Sigmoid colon (tissue), 6 donors: ENCODE measurements at regions not wholly inside any gene's neighbourhood (a gene's known extent, or its start where the extent isn't known, plus 50 kb on each side); places are given as distances from the start of the nearest gene placed in this dataset.

Experiments
- DNase-seq: peaks from one replicate; pipeline ENCODE4 v3.0.0-alpha.2; 2019
- H3K27ac ChIP-seq, 4 donors: fragments of 200-600 bp; sonication (generic); one replicate each; pipeline ENCODE4 v1.5.1; 2016 to 2019; ENCODE audit warnings: mild to moderate bottlenecking in 1 of 4
- H3K27me3 ChIP-seq, 3 donors: fragments of 200-600 bp; sonication (generic); one replicate each; pipeline ENCODE4 v1.5.1; 2019; ENCODE audit warnings: mild to moderate bottlenecking in 1 of 3
- H3K36me3 ChIP-seq, 4 donors: fragments of 200-600 bp; sonication (generic); one replicate each; pipeline ENCODE4 v1.5.1; 2016 to 2019
- H3K4me1 ChIP-seq, 4 donors: fragments of 200-600 bp; sonication (generic); one replicate each; pipeline ENCODE4 v1.5.1; 2017 to 2019
- H3K4me3 ChIP-seq, 4 donors: fragments of 200-600 bp; sonication (generic); one replicate each; pipeline ENCODE4 v1.5.1; 2017 to 2019; ENCODE audit warnings: mild to moderate bottlenecking in 2 of 4, moderate library complexity in 1 of 4
- H3K9me3 ChIP-seq, 4 donors: fragments of 200-600 bp in 3 of 4; sonication (generic) in 3 of 4; one replicate each; pipeline versions ENCODE4 v1.5.1 to v1.6.1; 2013 to 2019
- CTCF ChIP-seq, 4 experiments: fragments of 450-650 bp in 3 of 4; fragments of 200-600 bp in 1 of 4; IDR thresholded peaks; one replicate each; pipeline ENCODE4 v1.5.1; 2016 to 2019; ENCODE audit warnings: antibody characterized with exemption in 4 of 4, mild to moderate bottlenecking in 3 of 4, moderate library complexity in 2 of 4
- EP300 ChIP-seq, 4 donors: sonication (generic); formaldehyde crosslinking; IDR thresholded peaks; one replicate each; pipeline ENCODE4 v1.6.1; 2017; ENCODE audit warnings: antibody characterized with exemption in 4 of 4
- POLR2A ChIP-seq, 2 donors: fragments of 450-650 bp; IDR thresholded peaks; one replicate each; pipeline ENCODE4 v1.6.1; 2016; ENCODE audit warnings: antibody characterized with exemption in 2 of 2, mild to moderate bottlenecking in 2 of 2, moderate library complexity in 2 of 2
- POLR2AphosphoS5 ChIP-seq, 4 donors: sonication (generic); formaldehyde crosslinking; IDR thresholded peaks; one replicate each; pipeline ENCODE4 v1.6.1; 2017; ENCODE audit warnings: antibody characterized with exemption in 4 of 4
- WGBS, 2 donors: extraction: QIAGEN DNeasy Blood & Tissue Kit; methylation state at CpG; one replicate each; pipeline ENCODE4 v1.1.7; 2013; 5-methylcytosine and 5-hydroxymethylcytosine counted together
- intact Hi-C: fragments of 100-400 bp; cut with DNase I; formaldehyde crosslinking; loops from one replicate; pipeline ENCODE4 v1.15.1; 2023
- donor health status: healthy with polysubstance abuse.
- donor health status: healthy.

- intact Hi-C loops = no loop called here
- no peaks in the 10 kb centered on the region for H3K9me3 ChIP-seq
- peaks cover 0 to 16% (median 11%) of the 10 kb centered on the region in 4 donors for H3K4me1 ChIP-seq
- TF ChIP-seq EP300 (IDR thresholded peaks at IDR 0.05) = no peak
- no peak for TF ChIP-seq CTCF (IDR thresholded peaks at IDR 0.05)
- no peak for TF ChIP-seq POLR2AphosphoS5 (IDR thresholded peaks at IDR 0.05)
- no peak for TF ChIP-seq POLR2A (IDR thresholded peaks at IDR 0.05)
- H3K4me3 ChIP-seq = no peak overlapping the region
- 67 to 84% methylated on average over 2 of the region's 2 CpGs for WGBS, 2 donors
- no peak overlapping the region for H3K27ac ChIP-seq
- H3K27me3 ChIP-seq = no peaks in the 10 kb centered on the region
- no peaks in the 10 kb centered on the region for H3K36me3 ChIP-seq
- DNase-seq = no peak
Observed at GRCh38 chr3:156610154-156610553, 55.2 kb upstream of the SSR3 start.

GRCh38 chr3:156609546-156609945 lies 54.6 kb upstream of the SSR3 start:
- TF ChIP-seq POLR2AphosphoS5 (IDR thresholded peaks at IDR 0.05) (no peak), CTCF (IDR thresholded peaks at IDR 0.05) (no peak), EP300 (IDR thresholded peaks at IDR 0.05) (no peak), POLR2A (IDR thresholded peaks at IDR 0.05) (no peak)
- no peak for DNase-seq
- Histone ChIP-seq H3K27me3 (no peaks in the 10 kb centered on the region), H3K4me1 (peaks cover 0 to 23% (median 17%) of the 10 kb centered on the region in 4 donors), H3K36me3 (no peaks in the 10 kb centered on the region), H3K9me3 (no peaks in the 10 kb centered on the region), H3K27ac (no peak overlapping the region), H3K4me3 (no peak overlapping the region)
- intact Hi-C loops = loop anchor here (5.0 kb wide), 3 partner anchors 52 to 67 kb away; partner anchors contain the start of genes SSR3 and TIPARP

GRCh38 chr3:156608601-156609514 lies 53.9 kb upstream of the SSR3 start:
- Histone ChIP-seq H3K27ac (no peak overlapping the region), H3K4me1 (peaks cover 0 to 29% (median 19%) of the 10 kb centered on the region in 4 donors), H3K36me3 (no peaks in the 10 kb centered on the region), H3K27me3 (no peaks in the 10 kb centered on the region), H3K9me3 (no peaks in the 10 kb centered on the region), H3K4me3 (no peak overlapping the region)
- WGBS, 2 donors = 63 to 84% methylated on average over 9 of the region's 9 CpGs
- intact Hi-C loops = loop anchor here (5.0 kb wide), 3 partner anchors 52 to 67 kb away; partner anchors contain the start of genes SSR3 and TIPARP
- DNase-seq = no peak
- no peak for TF ChIP-seq POLR2AphosphoS5 (IDR thresholded peaks at IDR 0.05)
- TF ChIP-seq POLR2A (IDR thresholded peaks at IDR 0.05) = no peak
- TF ChIP-seq EP300 (IDR thresholded peaks at IDR 0.05) = no peak
- no peak for TF ChIP-seq CTCF (IDR thresholded peaks at IDR 0.05)

- Histone ChIP-seq H3K27me3 (no peaks in the 10 kb centered on the region), H3K36me3 (no peaks in the 10 kb centered on the region), H3K27ac (peak overlapping the region in 3 of 4 donors; percentile 74 to 86 (median 81)), H3K4me3 (peak overlapping the region in 2 of 4 donors; percentile 49), H3K9me3 (no peaks in the 10 kb centered on the region), H3K4me1 (peaks cover 0 to 47% (median 19%) of the 10 kb centered on the region in 4 donors)
- no peak for TF ChIP-seq CTCF (IDR thresholded peaks at IDR 0.05)
- TF ChIP-seq EP300 (IDR thresholded peaks at IDR 0.05) = no peak
- TF ChIP-seq POLR2A (IDR thresholded peaks at IDR 0.05) = no peak
- 56 to 58% methylated on average over 4 of the region's 4 CpGs for WGBS, 2 donors
- intact Hi-C loops = loop anchor here (5.0 kb wide), 3 partner anchors 49 to 66 kb away; partner anchors contain the start of genes SSR3 and TIPARP
- DNase-seq = no peak
Observed at GRCh38 chr3:156606729-156607128, 51.8 kb upstream of the SSR3 start.
